ENCODE measurements at regions not wholly inside any gene's neighbourhood (a gene's known extent, or its start where the extent isn't known, plus 50 kb on each side); places are given as distances from the start of the nearest gene placed in this dataset.
"Not testable (repeated sequence)": the region's sequence is repeated elsewhere in the genome, so short reads cannot be mapped to it uniquely, and the experiment has no call there.

- Histone ChIP-seq H3K27ac (no peak overlapping the region), H3K27me3 (ENCODE audit: insufficient read depth, low read depth, severe bottlenecking) (peaks cover 18% of the 10 kb centered on the region), H3K9me3 (ENCODE audit: severe bottlenecking) (peaks cover 5% of the 10 kb centered on the region), H3K36me3 (no peaks in the 10 kb centered on the region), H3K4me3 (ENCODE audit: low read depth, low read length) (no peak overlapping the region)
- no peak for TF ChIP-seq CTCF (IDR thresholded peaks at IDR 0.05; ENCODE audit: low read depth, low read length)
- no peak for DNase-seq
These were observed 918.4 kb upstream of the ADAMTS5 start for GRCh38 chr21:27885296-27885711.

DNA sequence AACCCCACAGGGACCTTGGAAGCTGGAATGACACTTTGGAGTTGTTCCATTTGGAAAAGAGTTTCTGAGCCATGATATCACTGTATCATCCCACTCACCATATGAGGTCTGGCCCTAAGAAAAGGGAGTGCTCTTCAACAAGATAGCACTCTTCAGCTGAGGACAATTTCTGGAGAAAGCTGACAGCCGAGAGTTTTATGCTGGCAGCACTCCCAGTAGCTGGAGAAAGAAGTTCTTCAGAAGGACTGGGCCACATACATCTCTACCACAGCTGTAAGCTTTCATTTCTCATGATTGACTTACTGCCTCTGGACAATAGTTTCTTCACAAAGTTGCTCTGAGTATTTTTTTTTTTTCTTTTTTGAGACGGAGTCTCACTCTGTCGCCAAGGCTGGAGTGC lies 914.4 kb upstream of the ADAMTS5 start:
- DNase-seq; H3K27ac ChIP-seq; H3K36me3 ChIP-seq; H3K9me3 ChIP-seq (ENCODE audit: severe bottlenecking); H3K4me3 ChIP-seq (ENCODE audit: low read depth, low read length): not testable (repeated sequence)
- H3K27me3 ChIP-seq (ENCODE audit: insufficient read depth, low read depth, severe bottlenecking): peaks cover 18% of the 10 kb centered on the region

- not testable (repeated sequence) for H3K9me3 ChIP-seq (ENCODE audit: severe bottlenecking); H3K27ac ChIP-seq; DNase-seq
These were observed 905.5 kb upstream of the ADAMTS5 start for GRCh38 chr21:27872411-27872810.

GRCh38 chr21:27870755-27871154 lies 903.9 kb upstream of the ADAMTS5 start:
- H3K27ac ChIP-seq; H3K9me3 ChIP-seq (ENCODE audit: severe bottlenecking); DNase-seq; H3K36me3 ChIP-seq; H3K4me3 ChIP-seq (ENCODE audit: low read depth, low read length); H3K27me3 ChIP-seq (ENCODE audit: insufficient read depth, low read depth, severe bottlenecking): not testable (repeated sequence)

More at GRCh38 chr21:27872411-27872810, 905.5 kb upstream of the ADAMTS5 start:
- H3K27me3 ChIP-seq (ENCODE audit: insufficient read depth, low read depth, severe bottlenecking); H3K4me3 ChIP-seq (ENCODE audit: low read depth, low read length); H3K36me3 ChIP-seq: not testable (repeated sequence)

GRCh38 chr21:27860314-27860955 lies 893.5 kb upstream of the ADAMTS5 start:
- H3K36me3 ChIP-seq; H3K9me3 ChIP-seq (ENCODE audit: severe bottlenecking); H3K27ac ChIP-seq; DNase-seq; H3K4me3 ChIP-seq (ENCODE audit: low read depth, low read length): not testable (repeated sequence)
- peaks cover 19% of the 10 kb centered on the region for H3K27me3 ChIP-seq (ENCODE audit: insufficient read depth, low read depth, severe bottlenecking)

DNA sequence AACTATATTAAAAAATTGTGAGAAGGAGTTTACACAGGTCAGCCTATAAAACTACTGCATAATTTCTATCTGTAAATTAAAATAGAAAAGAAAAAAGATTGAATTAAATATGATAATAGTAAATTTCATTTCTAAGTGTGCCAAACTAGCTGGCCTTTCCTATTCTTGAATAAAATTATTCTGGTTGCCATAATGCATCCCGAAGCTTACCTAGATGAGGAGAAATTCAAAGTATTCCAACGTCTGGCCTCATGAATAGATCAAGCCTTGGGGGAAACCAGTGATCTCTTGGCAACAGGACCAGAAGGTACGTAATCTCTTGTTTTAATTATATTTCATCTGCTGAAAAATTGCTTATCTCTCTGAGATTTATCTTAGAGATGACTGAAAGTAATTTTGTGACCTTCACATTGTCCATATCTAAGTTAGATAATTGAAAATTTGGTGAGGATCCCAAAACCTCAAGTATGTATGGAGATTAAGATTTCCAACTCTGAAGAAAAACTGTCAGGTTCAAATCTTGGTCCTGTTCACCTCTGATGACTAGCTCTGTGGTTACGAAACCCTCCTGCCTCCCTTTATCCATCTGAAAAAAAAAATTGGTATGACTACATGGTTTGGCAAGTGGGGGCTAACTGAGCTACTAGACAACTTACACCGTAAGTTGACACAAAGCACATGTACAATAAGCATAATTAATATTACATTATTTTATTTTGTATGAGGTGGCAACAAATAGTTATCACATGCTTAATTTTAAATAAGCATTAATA lies 891.4 kb upstream of the ADAMTS5 start:
- not testable (repeated sequence) for H3K36me3 ChIP-seq; H3K27ac ChIP-seq; H3K9me3 ChIP-seq (ENCODE audit: severe bottlenecking); H3K4me3 ChIP-seq (ENCODE audit: low read depth, low read length); DNase-seq
- H3K27me3 ChIP-seq (ENCODE audit: insufficient read depth, low read depth, severe bottlenecking): peaks cover 19% of the 10 kb centered on the region

GRCh38 chr21:27856988-27857387 lies 890.1 kb upstream of the ADAMTS5 start:
- not testable (repeated sequence) for H3K27me3 ChIP-seq (ENCODE audit: insufficient read depth, low read depth, severe bottlenecking); H3K36me3 ChIP-seq; H3K9me3 ChIP-seq (ENCODE audit: severe bottlenecking); DNase-seq; H3K4me3 ChIP-seq (ENCODE audit: low read depth, low read length); H3K27ac ChIP-seq

DNA sequence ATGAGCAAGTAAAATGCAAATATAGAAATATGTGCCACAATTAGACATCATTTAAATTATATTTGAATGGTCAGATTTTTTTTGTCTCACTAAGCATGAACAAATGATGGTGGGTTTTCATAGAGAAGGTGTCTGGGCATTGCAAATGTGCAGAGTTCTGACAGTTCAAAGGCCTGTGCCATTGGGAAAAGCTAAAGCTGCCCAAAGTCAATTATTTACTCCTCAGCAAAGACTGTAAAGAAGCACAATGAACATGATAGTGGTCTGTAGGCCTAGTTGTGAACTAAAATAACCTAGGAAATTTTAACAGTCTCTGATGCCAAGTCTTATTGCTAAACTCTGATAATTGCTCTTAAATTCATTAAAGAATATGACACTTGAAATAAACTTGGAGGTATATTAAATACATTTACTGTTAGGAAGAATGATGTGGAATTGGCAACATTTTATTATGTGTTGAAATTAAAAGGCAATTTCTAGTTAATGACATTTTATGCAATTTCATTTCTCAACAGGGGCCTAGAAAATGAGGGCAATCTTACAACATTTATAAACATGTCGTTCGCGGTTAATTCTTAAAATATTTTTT lies 874.3 kb upstream of the ADAMTS5 start:
- Histone ChIP-seq H3K9me3 (ENCODE audit: severe bottlenecking) (peaks cover 5% of the 10 kb centered on the region), H3K36me3 (no peaks in the 10 kb centered on the region), H3K27me3 (ENCODE audit: insufficient read depth, low read depth, severe bottlenecking) (peaks cover 41% of the 10 kb centered on the region), H3K27ac (no peak overlapping the region), H3K4me3 (ENCODE audit: low read depth, low read length) (no peak overlapping the region)
- TF ChIP-seq CTCF (IDR thresholded peaks at IDR 0.05; ENCODE audit: low read depth, low read length): no peak
- DNase-seq: no peak
